K562 (cell line): ENCODE measurements at regions not wholly inside any gene's neighbourhood (a gene's known extent, or its start where the extent isn't known, plus 50 kb on each side); places are given as distances from the start of the nearest gene placed in this dataset.
"Not testable (repeated sequence)": the region's sequence is repeated elsewhere in the genome, so short reads cannot be mapped to it uniquely, and the experiment has no call there.

Source experiments
- ATAC-seq: fragments of 200-7000 bp; cut with Tn5 transposase; 3 replicates; pipeline ENCODE4 v1.9.1; 2020; ENCODE audit warnings: moderate library complexity
- BruUV-seq: library from RNA; stranded (reverse); fragments of 400-500 nt; replicated peaks from 2 replicates; lab custom pipeline; 2021; lab: Mats Ljungman, UMichigan
- CTCF ChIA-PET: fragments of 300-600 bp; formaldehyde crosslinking; extraction: SDS; loops from one replicate; lab custom pipeline; 2021; ENCODE audit warnings: low intra/inter-chr PET ratio; lab: Yijun Ruan, JAX
- POLR2A ChIA-PET: fragments of 300-600, 350-650 bp; sonication (Branson Sonifier 250); formaldehyde crosslinking; extraction: SDS; loops from one replicate; lab custom pipeline; 2021; ENCODE audit warnings: antibody characterized with exemption, inconsistent platforms; lab: Yijun Ruan, JAX
- DNase-seq, 4 experiments: peaks; one replicate each; pipeline versions ENCODE4 v3.0.0 to v3.0.0-alpha.2; 2011 to 2018; ENCODE audit warnings: low spot score in 3 of 4, mixed read lengths in 3 of 4; ENCODE audit errors: extremely low read depth in 1 of 4
- FAIRE-seq: peaks from 2 replicates; lab custom pipeline; 2011; peaks lifted over from hg19 to GRCh38; lab: Jason Lieb, UNC
- H2AFZ ChIP-seq: 2 replicates; pipeline ENCODE4 v1.6.0; 2011; ENCODE audit warnings: low read depth, low read length, control low read depth, inconsistent platforms
- H3K27ac ChIP-seq: fragments of 200-600 bp; 3 replicates; pipeline ENCODE4 v1.8.0; 2011; ENCODE audit warnings: low read depth, mild to moderate bottlenecking, control low read depth, inconsistent platforms, low read length, moderate library complexity, mixed read lengths; ENCODE audit errors: extremely low read depth
- H3K27me3 ChIP-seq, 2 experiments: fragments of 300-600 bp in 1 of 2; 2 replicates in 1 of 2; 3 replicates in 1 of 2; pipeline versions ENCODE4 v1.6.0 to v1.8.0; 2011; ENCODE audit warnings: inconsistent platforms in 2 of 2, low read length in 2 of 2, mild to moderate bottlenecking in 1 of 2, mixed read lengths in 1 of 2, moderate library complexity in 1 of 2; ENCODE audit not compliant: control insufficient read depth in 2 of 2, insufficient read depth in 2 of 2
- H3K36me3 ChIP-seq: fragments of 300-600 bp; 3 replicates; pipeline ENCODE4 v1.8.0; 2011; ENCODE audit warnings: mild to moderate bottlenecking, low read length, inconsistent platforms; ENCODE audit not compliant: control insufficient read depth, insufficient read depth
- H3K4me1 ChIP-seq, 2 experiments: fragments of 200-600 bp in 1 of 2; replicated peaks in 1 of 2; 2 replicates in 1 of 2; 3 replicates in 1 of 2; pipeline versions ENCODE4 v1.5.1 to v1.8.0; 2011; ENCODE audit warnings: inconsistent platforms in 2 of 2, low read length in 2 of 2, mild to moderate bottlenecking in 1 of 2, mixed read lengths in 1 of 2, moderate library complexity in 1 of 2; ENCODE audit not compliant: control insufficient read depth in 2 of 2, insufficient read depth in 2 of 2
- H3K4me2 ChIP-seq: 2 replicates; pipeline ENCODE4 v1.6.1; 2011; ENCODE audit warnings: low read length, control low read depth, inconsistent platforms, mixed read lengths; ENCODE audit not compliant: insufficient read depth
- H3K4me3 ChIP-seq: fragments of 200-600 bp; sonication (generic), shearing (Covaris generic); 2 replicates; pipeline ENCODE4 v1.5.1; 2016; ENCODE audit warnings: control low read depth, inconsistent platforms
- H3K79me2 ChIP-seq: fragments of 200-600 bp; 3 replicates; pipeline ENCODE4 v1.8.0; 2011; ENCODE audit warnings: low read length, inconsistent platforms; ENCODE audit not compliant: control insufficient read depth, insufficient read depth
- H3K9ac ChIP-seq, 2 experiments: 2 replicates each; pipeline versions ENCODE4 v1.6.0 to v1.6.1; 2011; ENCODE audit warnings: low read depth in 2 of 2, low read length in 2 of 2, control low read depth in 1 of 2, inconsistent platforms in 1 of 2, mild to moderate bottlenecking in 1 of 2, mixed read lengths in 1 of 2; ENCODE audit not compliant: insufficient read depth in 1 of 2
- H3K9me1 ChIP-seq: one replicate; pipeline ENCODE4 v1.6.0; 2011; ENCODE audit warnings: inconsistent platforms, mild to moderate bottlenecking, low read length, moderate library complexity; ENCODE audit not compliant: control insufficient read depth, insufficient read depth
- H3K9me3 ChIP-seq: replicated peaks from 2 replicates; pipeline ENCODE4 v1.5.1; 2011; ENCODE audit warnings: low read depth, low read length, inconsistent platforms; ENCODE audit not compliant: control insufficient read depth, insufficient read depth
- H4K20me1 ChIP-seq: replicated peaks from 2 replicates; pipeline ENCODE4 v1.6.1; 2011; ENCODE audit warnings: low read length, inconsistent platforms, mixed read lengths; ENCODE audit not compliant: control insufficient read depth, insufficient read depth
- CBFA2T2 ChIP-seq: fragments of 450-650 bp; conservative IDR thresholded peaks from 2 replicates; pipeline ENCODE4 v1.6.1; 2017; ENCODE audit warnings: mild to moderate bottlenecking
- FOSL1 ChIP-seq: fragments of 200-800 bp; sonication (Bioruptor generic); conservative IDR thresholded peaks from 2 replicates; pipeline ENCODE4 v1.6.1; 2016; ENCODE audit warnings: missing genetic modification characterization, missing compliant biosample characterization
- TAL1 ChIP-seq: fragments of 450-650 bp; IDR thresholded peaks from 2 replicates; pipeline ENCODE4 v1.6.1; 2016; ENCODE audit warnings: mild to moderate bottlenecking
- TEAD4 ChIP-seq, 2 experiments: sonication (generic) in 1 of 2; formaldehyde crosslinking in 1 of 2; IDR thresholded peaks; 2 replicates each; pipeline versions ENCODE4 v1.6.1 to v1.8.0; 2012 to 2022; ENCODE audit warnings: borderline replicate concordance in 1 of 2, inconsistent platforms in 1 of 2, low read length in 1 of 2, mild to moderate bottlenecking in 1 of 2, missing genetic modification reagents in 1 of 2
- ZNF253 ChIP-seq: fragments of 250-450 bp; sonication (Bioruptor Pico); conservative IDR thresholded peaks from 2 replicates; pipeline ENCODE4 v1.6.1; 2021; ENCODE audit warnings: mild to moderate bottlenecking
- ZNF778 ChIP-seq: fragments of 450-650 bp; formaldehyde crosslinking; IDR thresholded peaks from 2 replicates; pipeline ENCODE4 v1.4.0; 2020; ENCODE audit warnings: mild to moderate bottlenecking, moderate library complexity
- WGBS: fragments of 100-300 bp; shearing (Covaris generic); methylation state at CpG from one replicate; pipeline ENCODE4 v1.1.6; 2016; ENCODE audit warnings: low coverage, mixed read lengths; ENCODE audit not compliant: insufficient coverage; ENCODE audit errors: missing lambda C conversion rate; 5-methylcytosine and 5-hydroxymethylcytosine counted together
- in situ Hi-C: fragments of 300-500 bp; cut with MboI; formaldehyde crosslinking; loops from 4 replicates; pipeline ENCODE4 v1.15.0; 2018; ENCODE audit warnings: inconsistent platforms, mixed read lengths
- intact Hi-C: fragments of 100-400 bp; cut with micrococcal nuclease; formaldehyde crosslinking; loops from 2 replicates; pipeline ENCODE4 v1.14.2; 2022

DNA sequence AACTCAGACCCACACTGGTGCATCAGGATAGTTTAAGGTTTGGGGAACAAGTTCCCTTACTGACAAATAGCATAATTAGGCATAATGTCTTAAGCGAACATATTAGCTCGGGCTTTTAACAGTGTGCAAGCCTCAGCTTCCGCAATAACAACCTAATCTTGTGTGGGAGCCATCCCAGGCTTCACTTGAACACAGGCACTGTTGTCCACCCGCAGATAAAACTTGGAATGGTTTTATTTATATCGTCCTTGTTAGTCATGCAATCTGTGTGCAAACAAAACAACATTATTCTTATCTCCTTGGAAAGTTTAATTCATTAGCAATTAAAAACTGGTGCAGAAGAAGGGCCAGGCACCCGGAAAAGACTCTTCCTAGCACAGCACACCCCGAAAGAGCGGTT, 107.4 kb downstream of the LMO4 start:
- H3K27ac ChIP-seq; BruUV-seq; FAIRE-seq; H3K4me3 ChIP-seq; H3K79me2 ChIP-seq; H2AFZ ChIP-seq; H3K27me3 ChIP-seq; H3K9me1 ChIP-seq; H3K9ac ChIP-seq; CTCF ChIA-PET; H4K20me1 ChIP-seq; H3K36me3 ChIP-seq; H3K9me3 ChIP-seq; in situ Hi-C loops; intact Hi-C loops; TF ChIP-seq TEAD4 (CRISPR knock-in tag; IDR thresholded peaks at IDR 0.05; ENCODE audit: borderline replicate concordance): not testable (repeated sequence)
- DNase-seq (peak in 1 of 4 experiments; percentile 17), ATAC-seq (peak; percentile 13; the same call in 2 of the 3 replicates)
- peak overlapping the region; percentile 16; the same call in 1 of the 2 replicates for H3K4me2 ChIP-seq
- TF ChIP-seq TAL1 (peak; percentile 23; the same call in 1 of the 2 replicates), FOSL1 (peak; percentile 10; the same call in 1 of the 2 replicates), TEAD4 (IDR thresholded peaks at IDR 0.05; ENCODE audit: low read length) (peak; percentile 26; the same call in 1 of the 2 replicates), CBFA2T2 (0 out of 2 replicates have a peak, but pooled peaks have one; percentile 10)
- H3K4me1 ChIP-seq = peaks cover 0 to 16% of the 10 kb centered on the region in 2 experiments; a peak in 3 of 5 replicates
- 2% methylated on average over 8 of the region's 8 CpGs for WGBS
- POLR2A ChIA-PET = interaction anchor here (0.8 kb wide), 1 partner anchor 55 kb away, joined by 3 read pairs; no protein-coding TSS in a partner anchor

DNA sequence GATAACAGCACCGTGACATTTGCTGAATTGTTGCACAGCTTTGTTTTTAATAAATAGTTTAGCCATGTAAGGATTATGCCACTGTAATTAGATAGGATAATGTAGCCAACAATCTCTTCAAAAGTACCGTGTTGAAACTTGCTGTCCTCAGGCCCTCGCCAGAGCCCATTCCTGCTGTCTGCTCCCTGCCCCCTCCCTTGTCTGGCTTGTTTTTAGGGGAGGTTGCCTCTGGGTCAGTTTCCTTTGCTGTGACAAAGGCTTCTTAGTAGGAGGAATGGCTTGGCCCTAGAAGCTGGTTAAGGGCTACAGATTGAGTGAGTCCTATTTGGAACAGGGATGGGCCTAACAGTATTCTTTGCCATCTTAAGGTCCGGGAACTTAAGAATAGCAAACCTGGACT, 107.9 kb downstream of the LMO4 start:
- H3K79me2 ChIP-seq = no peaks in the 10 kb centered on the region
- H4K20me1 ChIP-seq = no peaks in the 10 kb centered on the region
- TF ChIP-seq ZNF778 (CRISPR knock-in tag) (no peak), ZNF253 (CRISPR knock-in tag) (no peak)
- FAIRE-seq (no peak), DNase-seq (peak in 1 of 4 experiments; percentile 8), ATAC-seq (no peak)
- no peak overlapping the region for H3K9ac ChIP-seq
- no peak overlapping the region for H3K27ac ChIP-seq
- H3K4me3 ChIP-seq = no peak overlapping the region
- H3K9me3 ChIP-seq = no peaks in the 10 kb centered on the region
- ChIA-PET CTCF (no interaction called here), POLR2A (interaction anchor here (0.8 kb wide), 1 partner anchor 56 kb away, joined by 3 read pairs; no protein-coding TSS in a partner anchor)
- no peak overlapping the region for H2AFZ ChIP-seq
- no peaks in the 10 kb centered on the region for H3K36me3 ChIP-seq
- BruUV-seq = no TSS peak
- intact Hi-C loops = no loop called here
- H3K27me3 ChIP-seq = no peaks in the 10 kb centered on the region; a peak in 1 of 5 replicates
- WGBS = 11% methylated on average over 4 of the region's 4 CpGs
- peaks cover 0 to 16% of the 10 kb centered on the region in 2 experiments; a peak in 3 of 5 replicates for H3K4me1 ChIP-seq
- no peaks in the 10 kb centered on the region for H3K9me1 ChIP-seq
- in situ Hi-C loops = no loop called here
- H3K4me2 ChIP-seq = no peak overlapping the region
